GM23338 (cell line): ENCODE measurements at regions not wholly inside any gene's neighbourhood (a gene's known extent, or its start where the extent isn't known, plus 50 kb on each side); places are given as distances from the start of the nearest gene placed in this dataset.

Experiments
- CREB1 ChIP-seq: fragments of 250-450 bp; sonication (Bioruptor Pico); IDR thresholded peaks from 2 replicates; pipeline ENCODE4 v1.5.0; 2020; ENCODE audit warnings: low read depth, mild to moderate bottlenecking, moderate library complexity
- CTCF ChIP-seq, 2 experiments: fragments of 200-600 bp in 1 of 2; sonication (generic) in 1 of 2; conservative IDR thresholded peaks; 2 replicates each; pipeline versions ENCODE4 v1.5.1 to v1.6.1; 2016 to 2017; ENCODE audit warnings: antibody characterized with exemption in 2 of 2, low read depth in 2 of 2, mild to moderate bottlenecking in 2 of 2, moderate library complexity in 1 of 2
- EZH2 ChIP-seq: fragments of 200-600 bp; sonication (generic); IDR thresholded peaks from one replicate; pipeline ENCODE4 v1.8.0; 2017; ENCODE audit warnings: antibody characterized with exemption, mild to moderate bottlenecking, low read depth; ENCODE audit not compliant: unreplicated experiment
- EZH2phosphoT487 ChIP-seq: fragments of 200-600 bp; sonication (generic); IDR thresholded peaks from one replicate; pipeline ENCODE4 v1.8.1; 2018; ENCODE audit warnings: antibody characterized with exemption; ENCODE audit not compliant: unreplicated experiment
- JUNB ChIP-seq: IDR thresholded peaks from one replicate; pipeline ENCODE4 v1.6.1; 2016; ENCODE audit warnings: antibody characterized with exemption; ENCODE audit not compliant: unreplicated experiment
- STAT1 ChIP-seq: IDR thresholded peaks from one replicate; pipeline ENCODE4 v1.6.1; 2016; ENCODE audit warnings: antibody characterized with exemption; ENCODE audit not compliant: unreplicated experiment
- ZNF114 ChIP-seq: fragments of 250-450 bp; sonication (Bioruptor Pico); IDR thresholded peaks from 2 replicates; pipeline ENCODE4 v1.5.0; 2020; ENCODE audit warnings: mild to moderate bottlenecking, moderate library complexity
- ZNF331 ChIP-seq: fragments of 250-450 bp; sonication (Bioruptor Pico); IDR thresholded peaks from 2 replicates; pipeline ENCODE4 v1.5.0; 2020; ENCODE audit warnings: low read depth, mild to moderate bottlenecking, moderate library complexity
- ZNF462 ChIP-seq: fragments of 250-450 bp; sonication (Bioruptor Pico); IDR thresholded peaks from 2 replicates; pipeline ENCODE4 v1.5.0; 2020; ENCODE audit warnings: mild to moderate bottlenecking, moderate library complexity

GRCh38 chr3:139292711-139293664, 50.8 kb upstream of the MRPS22 start (continued):
- TF ChIP-seq ZNF462 = no peak
- no peak for TF ChIP-seq CREB1 (CRISPR knock-in tag)
- TF ChIP-seq CTCF (conservative IDR thresholded peaks at IDR 0.05; ENCODE audit: low read depth in 2 of 2) = no peak
- no peak for TF ChIP-seq ZNF331 (CRISPR knock-in tag)
- TF ChIP-seq STAT1 = no peak
- no peak for TF ChIP-seq ZNF114 (CRISPR knock-in tag)
- no peak for TF ChIP-seq EZH2
- no peak for TF ChIP-seq JUNB
- no peak for TF ChIP-seq EZH2phosphoT487
